ENCODE measurements at regions not wholly inside any gene's neighbourhood (a gene's known extent, or its start where the extent isn't known, plus 50 kb on each side); places are given as distances from the start of the nearest gene placed in this dataset.
"Not testable (repeated sequence)": the region's sequence is repeated elsewhere in the genome, so short reads cannot be mapped to it uniquely, and the experiment has no call there.

DNA sequence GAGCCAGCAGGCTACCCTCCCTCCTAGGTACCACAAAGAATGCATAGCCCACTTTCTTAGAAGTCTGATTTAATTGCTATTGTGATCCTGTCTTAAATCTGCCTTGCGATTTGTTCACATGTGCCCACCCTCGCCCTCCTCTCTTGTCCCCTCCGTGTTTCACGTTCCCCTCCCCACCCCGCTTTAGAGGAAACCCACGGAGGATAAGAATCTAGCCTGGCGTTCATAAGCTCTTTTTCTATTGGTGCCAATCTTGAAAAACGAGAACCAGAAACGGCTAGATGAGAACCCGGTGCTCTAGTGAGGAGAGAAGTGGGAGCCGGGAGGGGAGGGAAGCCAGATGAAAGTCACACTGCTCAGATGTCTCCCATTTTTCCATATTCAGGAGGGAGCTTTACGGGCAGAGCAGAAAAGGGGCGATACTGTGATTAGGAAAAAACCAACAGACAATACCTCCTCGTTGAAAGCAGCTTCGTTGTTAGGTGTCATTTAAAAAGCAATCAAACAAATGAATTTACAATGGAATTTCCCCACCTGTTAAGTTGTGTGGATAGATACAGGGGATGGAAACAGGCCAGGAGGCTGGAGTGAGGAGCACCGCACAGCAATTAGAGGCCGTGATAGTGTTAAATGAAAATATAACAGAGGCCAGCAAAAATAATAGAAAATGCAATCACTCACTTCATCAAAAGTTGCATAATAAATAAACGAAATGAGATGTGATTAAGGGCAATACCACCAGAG, 272.1 kb downstream of the GATA3 start:
- intact Hi-C loops (cut with DNase I): no loop called here
- no peak for DNase-seq (ENCODE audit: low spot score)

DNA sequence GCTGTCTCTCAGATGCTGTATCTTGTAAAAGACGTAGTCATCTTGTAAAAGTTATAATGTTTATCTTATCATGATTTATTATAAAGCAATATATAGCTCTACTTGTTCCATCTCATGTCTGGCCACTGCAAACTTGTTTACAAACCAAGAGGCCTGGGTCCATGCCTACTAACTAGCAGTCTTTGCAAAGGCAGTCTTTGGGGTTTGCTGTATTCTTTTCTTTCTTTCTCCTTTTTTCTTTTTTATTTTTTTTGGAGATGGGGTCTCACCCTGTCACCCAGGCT, 272.6 kb downstream of the GATA3 start:
- intact Hi-C loops (cut with DNase I): no loop called here
- DNase-seq (ENCODE audit: low spot score): no peak

DNA sequence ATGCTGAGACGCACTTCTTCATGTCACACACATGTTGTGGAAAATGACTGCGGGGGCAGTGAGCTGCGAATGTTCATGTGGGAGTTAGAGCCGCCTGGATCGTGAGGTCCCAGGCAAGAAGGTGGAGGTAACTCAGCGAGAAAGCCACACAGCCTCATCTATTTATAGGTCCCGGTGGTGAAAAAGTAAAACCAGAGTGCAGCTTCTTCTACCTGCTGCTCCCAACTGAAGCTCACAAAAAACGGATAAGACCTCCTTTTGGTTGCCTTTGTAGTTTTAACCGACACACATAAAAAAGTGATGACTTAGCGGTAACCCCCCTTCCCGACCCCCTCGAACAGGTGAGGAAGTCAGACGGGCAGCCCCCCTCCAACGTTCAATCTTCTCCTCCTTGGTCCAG, 276.9 kb downstream of the GATA3 start:
- DNase-seq (ENCODE audit: low spot score): no peak
- intact Hi-C loops (cut with DNase I): no loop called here

DNA sequence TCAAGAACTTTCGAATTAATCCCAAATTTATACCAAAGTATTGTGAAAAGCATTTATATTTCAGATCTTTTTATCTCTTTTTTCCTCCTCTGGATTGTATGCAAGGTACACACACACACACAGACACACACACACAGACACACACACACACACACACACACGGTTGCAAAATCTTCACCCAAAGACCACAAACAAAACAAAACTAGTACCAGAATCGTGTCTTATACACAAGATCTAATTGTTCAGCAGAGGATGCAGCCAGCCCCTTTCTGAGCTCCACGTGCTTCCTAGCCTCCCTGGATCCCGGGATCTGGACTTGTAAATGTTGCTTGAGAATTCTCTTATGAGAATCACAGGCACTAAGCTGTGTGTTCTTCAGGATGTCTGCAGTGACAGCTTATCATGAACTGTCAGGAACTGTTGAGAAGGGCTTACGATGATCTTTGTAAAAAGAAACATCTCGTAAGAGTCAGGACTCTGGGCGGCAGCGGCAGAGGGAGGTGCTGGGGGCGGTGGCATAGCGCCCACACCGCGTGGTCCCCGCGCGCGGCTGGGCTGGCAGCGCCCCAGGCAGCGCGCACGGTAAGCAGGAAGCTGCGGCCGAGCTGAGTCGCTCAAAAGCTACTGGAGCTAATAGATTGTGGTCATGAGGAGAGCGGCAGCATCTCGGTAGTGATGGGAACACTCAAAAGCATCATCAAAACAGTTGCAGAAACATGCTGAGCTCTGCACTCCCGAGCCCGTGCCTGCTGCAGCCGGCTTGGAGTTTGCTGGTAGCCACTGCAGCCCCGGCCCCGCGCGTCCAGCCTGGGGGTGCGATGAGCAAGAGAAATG, 277.6 kb downstream of the GATA3 start:
- peak; percentile 75 for DNase-seq (ENCODE audit: low spot score)
- intact Hi-C loops (cut with DNase I): no loop called here

DNA sequence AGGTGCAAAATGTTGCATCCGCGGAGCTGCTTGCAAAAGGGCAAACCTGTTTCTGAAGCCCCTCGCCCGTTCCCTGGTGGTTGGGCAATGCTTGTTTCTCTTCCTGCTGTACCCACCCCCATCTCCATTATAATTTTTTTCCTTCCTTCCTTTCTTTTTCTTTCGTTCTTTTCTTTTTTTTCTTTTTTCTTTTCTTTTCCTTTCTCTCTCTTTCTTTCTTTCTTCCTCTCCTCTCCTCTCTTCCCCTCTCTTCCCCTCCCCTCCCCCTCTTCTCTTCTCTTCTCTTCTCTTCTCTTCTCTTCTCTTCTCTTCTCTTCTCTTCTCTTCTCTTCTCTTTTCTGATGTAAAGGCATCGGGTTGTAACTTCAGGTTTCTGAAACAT, 278.2 kb downstream of the GATA3 start:
- DNase-seq (ENCODE audit: low spot score): no peak
- intact Hi-C loops (cut with DNase I): no loop called here

DNA sequence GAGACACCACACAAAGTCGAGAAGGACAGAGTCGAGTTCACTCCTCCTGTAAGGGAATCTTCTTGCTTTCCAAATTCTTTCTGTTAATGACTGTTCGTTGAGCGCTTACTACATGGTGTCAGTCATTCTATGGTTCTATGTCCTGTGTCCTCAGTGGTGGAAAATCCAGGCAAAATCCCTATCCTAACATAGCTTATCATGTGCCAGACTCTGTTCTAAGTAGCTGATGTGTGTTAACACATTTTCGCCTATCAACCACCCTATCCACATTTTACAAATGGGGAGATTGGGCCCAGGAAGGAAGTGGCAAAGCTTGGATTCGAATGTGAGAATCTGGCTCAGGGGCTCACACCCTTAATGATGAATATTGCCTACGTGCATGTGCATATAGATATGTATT, 280.1 kb downstream of the GATA3 start:
- intact Hi-C loops (cut with DNase I): no loop called here
- no peak for DNase-seq (ENCODE audit: low spot score)

DNA sequence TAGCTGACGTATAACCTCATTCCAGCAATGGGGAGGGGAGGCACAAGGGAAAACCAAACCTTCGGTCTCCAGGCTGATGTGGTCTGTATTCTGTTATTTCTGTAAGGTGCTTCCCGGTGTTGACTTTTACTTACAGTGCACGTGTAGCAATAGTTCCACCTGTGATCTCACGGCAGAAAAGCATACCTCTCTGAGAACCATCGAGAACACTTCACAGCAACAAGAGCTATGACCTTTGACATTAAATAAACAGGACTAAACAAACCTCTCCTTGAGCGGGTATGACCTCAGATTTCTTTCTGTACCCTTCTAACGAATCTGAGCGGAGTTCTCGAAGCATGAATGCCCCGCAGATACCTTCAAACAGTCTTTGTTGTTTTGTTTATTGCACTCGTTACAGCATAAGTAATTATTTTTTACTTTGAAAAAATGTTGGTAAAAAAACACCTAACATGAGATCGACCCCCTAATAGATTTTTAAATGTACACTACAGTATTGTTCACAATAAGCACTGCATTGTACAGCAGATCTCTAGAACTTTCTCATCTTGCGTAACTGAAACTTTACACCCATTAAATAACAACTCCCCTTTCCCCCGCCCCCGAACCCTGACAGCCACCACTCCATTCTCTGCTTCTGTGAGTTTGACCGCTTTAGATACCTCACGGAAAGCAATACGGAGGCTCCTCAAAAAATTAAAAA, 282.3 kb downstream of the GATA3 start:
- intact Hi-C loops (cut with DNase I): no loop called here
- no peak for DNase-seq (ENCODE audit: low spot score)

DNA sequence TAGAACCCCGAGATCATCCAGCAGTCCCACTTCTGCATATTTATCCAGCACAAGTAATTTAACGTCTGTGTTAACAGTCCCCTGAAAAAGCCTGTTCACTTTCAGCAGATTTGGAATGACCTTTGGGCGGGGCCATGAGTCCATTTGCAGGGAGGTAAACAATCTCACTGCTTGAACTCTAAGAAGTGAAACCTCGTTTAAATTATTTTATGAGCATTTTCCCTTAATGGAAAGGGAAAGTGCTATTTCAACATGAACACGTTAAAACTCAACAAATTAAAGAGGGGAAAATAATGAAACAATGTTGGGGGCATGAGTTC, 282.8 kb downstream of the GATA3 start:
- intact Hi-C loops (cut with DNase I): no loop called here
- DNase-seq (ENCODE audit: low spot score): no peak

DNA sequence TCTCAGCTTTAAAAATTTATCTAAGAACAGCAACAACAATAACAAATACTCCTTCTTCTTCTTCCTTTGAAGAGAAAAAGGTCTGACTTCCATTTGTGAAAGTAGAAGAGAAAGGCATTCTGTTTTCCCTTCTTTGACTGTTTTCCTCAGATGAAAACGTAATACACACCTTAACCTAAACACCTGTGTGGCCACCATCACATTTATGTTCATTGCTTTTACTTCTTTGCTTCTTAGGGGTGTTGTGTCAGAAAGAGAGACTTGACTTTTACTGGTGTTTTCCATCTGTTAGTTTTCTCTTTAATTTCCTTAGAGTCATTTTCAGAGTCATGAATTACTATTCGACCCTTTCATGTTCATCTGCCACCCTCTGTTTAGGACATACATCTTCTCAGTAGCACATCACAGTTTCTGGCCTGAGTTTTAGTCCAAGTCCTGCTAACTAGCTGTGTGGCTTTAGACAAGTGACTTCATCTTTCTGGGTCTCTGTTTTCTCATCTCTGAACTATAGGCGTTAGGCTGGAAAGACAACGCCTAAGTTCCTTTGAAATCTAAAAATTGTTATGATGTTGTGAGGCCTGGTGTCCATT, 283.8 kb downstream of the GATA3 start:
- DNase-seq (ENCODE audit: low spot score): no peak
- intact Hi-C loops (cut with DNase I): no loop called here

DNA sequence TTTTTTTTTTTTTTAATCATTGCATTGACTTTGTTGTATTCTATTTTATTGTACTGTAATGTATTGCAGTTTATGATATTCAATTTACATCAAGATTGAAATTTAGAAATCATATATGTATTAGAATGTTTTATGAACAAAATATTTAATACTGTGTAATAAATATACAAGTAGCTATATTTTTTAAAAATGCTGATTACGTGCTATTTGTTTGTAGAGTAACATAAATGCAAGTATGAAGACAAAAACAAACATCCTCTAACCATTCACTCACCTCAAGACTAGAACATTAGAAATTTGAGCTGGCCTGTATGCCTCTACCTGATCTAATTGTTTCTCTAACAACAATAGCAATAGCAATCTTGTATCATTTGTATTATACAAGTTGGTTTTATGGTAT, 290.3 kb downstream of the GATA3 start:
- DNase-seq (ENCODE audit: low spot score): no peak
- intact Hi-C loops (cut with DNase I): no loop called here

DNA sequence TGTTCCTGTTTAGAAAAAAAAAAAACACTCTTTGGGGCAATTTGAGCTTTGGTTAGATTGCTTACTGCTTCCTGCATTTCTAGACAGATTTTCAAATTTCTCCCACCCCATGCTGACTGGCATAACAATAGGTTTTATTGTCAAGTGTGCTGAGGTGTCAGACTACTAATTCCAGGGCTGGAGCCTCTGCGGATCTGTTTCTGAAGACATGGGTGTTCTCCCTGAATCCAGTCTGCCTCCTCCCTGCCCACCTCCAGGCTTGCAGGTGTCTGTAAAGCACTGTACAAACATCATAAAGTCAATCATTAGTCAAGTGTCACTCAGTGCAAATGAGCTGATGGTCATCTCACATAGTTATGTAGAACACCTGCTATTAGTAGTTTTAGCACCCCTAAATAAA, 292.4 kb downstream of the GATA3 start:
- intact Hi-C loops (cut with DNase I): no loop called here
- DNase-seq (ENCODE audit: low spot score): no peak

DNA sequence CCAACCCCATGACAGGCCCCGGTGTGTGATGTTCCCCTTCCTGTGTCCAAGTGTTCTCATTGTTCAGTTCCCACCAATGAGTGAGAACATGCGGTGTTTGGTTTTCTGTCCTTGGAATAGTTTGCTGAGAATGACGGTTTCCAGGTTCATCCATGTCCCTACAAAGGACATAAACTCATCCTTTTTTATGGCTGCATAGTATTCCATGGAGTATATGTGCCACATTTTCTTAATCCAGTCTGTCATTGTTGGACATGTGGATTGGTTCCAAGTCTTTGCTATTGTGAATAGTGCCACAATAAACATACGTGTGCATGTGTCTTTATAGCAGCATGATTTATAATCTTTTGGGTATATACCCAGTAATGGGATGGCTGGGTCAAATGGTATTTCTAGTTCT, 293.1 kb downstream of the GATA3 start:
- intact Hi-C loops (cut with DNase I): not testable (repeated sequence)

DNA sequence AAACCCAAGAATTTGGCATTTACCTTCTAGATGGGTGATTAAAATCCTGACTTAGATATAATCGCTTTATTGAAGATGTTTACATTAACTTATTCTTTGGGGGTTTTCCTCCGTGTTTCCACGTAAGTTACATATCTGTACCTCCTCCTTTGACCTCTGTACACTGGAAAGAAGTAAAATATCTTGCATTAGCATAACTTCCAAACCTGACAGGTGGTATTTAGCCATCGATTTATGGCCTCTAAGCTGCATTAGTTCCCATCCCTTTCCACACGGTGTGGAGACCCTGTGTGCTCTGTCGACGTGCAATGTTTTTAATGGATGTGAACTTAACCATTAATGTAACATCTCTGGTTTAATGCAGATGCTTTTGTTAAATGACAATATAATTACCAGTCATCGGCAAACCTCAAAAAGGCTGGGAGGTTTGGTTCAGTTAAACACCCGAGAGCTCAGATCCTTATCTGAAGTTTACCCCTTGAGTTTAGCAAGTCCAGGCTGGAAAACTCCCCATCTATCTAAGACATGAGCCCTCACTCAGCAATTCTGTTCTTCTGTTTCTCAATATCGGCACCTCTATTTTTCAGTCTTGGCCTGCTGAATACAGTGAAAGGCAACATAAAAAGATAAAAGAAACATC, 295.2 kb downstream of the GATA3 start:
- intact Hi-C loops (cut with DNase I): no loop called here
- DNase-seq (ENCODE audit: low spot score): no peak

More for the DNA sequence above, 293.1 kb downstream of the GATA3 start:
- DNase-seq (ENCODE audit: low spot score): not testable (repeated sequence)

DNA sequence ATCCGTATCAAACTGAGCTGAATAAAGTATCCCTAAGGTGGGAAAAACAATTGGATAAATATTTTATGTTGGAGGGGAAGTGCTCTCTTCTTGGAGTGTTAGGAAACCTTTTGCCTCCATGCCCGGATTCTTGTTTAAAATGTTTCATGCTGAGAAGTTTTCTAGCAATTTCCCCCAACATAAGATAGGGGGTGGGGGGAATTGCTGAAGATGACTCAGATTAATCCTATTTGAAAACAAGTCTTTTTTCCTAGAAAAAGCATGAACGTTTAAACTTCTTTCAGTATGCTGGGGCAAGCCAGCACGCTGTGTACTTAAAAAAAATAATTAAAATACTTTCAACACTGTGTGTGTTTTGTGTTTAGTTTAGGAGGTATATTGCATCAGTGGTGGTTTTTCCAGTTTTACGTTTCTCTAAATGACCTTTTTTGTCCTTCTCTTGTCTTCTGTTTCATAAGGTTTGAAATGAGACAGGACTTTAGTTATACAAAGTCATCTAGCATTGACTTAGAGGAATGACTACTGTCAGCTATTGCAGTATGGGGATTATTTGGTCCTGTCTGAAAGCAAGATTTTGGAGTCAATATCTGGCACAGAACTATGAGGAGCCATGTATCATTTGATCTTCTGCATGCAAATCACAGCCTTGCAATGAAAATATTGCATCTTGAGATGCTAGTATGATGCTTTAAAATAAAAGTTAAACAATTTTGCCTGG, 295.9 kb downstream of the GATA3 start:
- DNase-seq (ENCODE audit: low spot score): no peak
- intact Hi-C loops (cut with DNase I): no loop called here

DNA sequence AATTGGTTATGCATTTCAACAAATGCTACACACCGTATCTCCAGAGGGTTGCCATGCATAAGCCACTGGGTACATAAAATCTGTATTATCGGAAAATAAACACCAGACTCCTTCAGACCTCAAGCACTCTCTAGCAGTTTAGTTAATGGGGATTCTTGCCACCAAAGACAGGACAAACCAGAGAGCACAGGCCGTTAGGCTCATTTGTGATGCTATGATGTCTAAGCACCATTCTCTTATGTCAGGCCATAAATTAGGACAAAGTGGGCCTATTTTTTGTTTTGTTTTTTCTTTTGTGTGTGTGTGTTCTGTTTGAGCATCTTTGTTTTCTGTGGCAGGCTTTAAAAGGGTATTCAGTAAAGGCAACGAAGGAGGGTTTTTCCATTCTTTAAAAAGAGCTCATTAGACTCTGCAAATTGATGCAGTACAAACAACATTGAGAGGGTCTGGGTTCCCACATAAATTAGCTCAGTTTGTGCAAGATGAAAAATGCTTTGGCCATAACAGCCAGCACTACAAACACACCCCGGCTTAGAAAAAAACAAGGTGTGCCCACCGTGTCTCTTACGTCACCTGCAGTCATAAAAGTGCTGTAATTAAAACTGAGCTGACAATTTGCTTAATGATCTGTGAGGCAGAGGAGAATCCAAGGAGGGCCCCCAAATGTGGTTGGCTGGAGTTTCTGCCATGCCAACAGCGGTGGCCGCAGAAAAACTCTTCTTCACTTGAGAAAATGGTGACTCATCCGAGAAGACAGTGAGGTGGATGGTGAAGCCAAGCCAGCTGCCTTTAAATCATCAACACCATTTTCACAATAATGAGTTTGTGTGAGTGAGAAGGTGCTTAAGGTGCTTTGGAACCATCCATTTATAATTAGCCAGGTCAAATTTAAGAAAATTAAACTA, 297.9 kb downstream of the GATA3 start:
- no peak for DNase-seq (ENCODE audit: low spot score)
- intact Hi-C loops (cut with DNase I): no loop called here

DNA sequence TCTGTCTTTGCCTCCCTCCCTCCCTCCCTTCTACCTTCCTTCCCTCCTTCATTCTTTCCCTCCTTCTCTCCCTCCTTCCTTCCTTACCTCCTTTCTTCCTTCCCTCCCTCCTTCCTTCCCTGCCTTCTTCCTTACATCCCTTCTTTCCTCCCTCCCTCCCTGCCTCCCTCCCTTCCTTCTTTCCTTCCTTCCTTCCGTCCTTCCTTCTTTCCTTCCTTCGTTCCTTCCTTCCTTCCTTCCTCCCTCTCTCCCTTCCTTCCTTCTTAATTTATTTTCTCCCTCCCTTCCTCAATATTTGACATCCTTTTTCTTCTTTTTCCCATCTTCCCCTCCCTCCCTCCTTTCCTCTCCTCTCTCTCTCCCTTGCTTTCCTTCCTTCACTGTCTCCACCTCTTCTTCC, 301.8 kb downstream of the GATA3 start:
- DNase-seq (ENCODE audit: low spot score): no peak
- intact Hi-C loops (cut with DNase I): no loop called here

DNA sequence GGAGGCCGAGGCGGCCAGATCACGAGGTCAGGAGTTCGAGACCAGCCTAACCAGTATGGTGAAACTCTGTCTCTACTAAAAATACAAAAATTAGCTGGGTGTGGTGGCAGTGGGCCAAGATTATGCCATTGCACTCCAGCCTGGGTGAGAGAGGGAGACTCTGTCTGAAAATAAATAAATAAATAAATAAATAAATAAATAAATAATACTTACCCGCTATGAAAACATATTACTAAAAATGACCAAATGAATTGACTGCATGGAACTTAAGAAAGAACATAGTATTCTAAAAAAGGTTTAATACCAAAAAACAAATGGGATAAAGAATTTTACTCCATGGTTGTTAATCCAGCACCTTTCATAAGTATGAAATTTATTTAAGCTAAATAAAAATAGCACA, 305.0 kb downstream of the GATA3 start:
- intact Hi-C loops (cut with DNase I): no loop called here
- no peak for DNase-seq (ENCODE audit: low spot score)

DNA sequence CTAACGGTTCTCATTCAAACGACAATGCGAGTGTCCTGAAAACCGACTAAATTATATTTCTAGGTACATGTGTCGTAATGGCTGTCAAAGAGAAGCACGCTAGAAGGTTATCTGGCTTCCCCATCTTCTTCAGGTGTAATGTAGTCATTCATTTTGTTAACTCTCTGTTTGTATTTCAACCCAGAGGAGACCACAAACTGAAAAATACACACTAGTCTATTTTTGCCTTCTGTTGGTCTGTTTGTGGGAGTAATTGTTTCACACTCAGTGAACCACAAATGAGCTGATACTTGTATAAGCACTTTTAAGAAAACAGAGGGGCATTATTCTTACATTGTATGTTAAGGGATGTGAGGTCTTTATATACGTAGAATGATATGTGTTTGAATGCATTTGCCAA, 305.9 kb downstream of the GATA3 start:
- no peak for DNase-seq (ENCODE audit: low spot score)
- intact Hi-C loops (cut with DNase I): no loop called here

All from cardiac septum (tissue), 1 donor.